NCI-H1105 (cell line): ENCODE measurements at regions not wholly inside any gene's neighbourhood (a gene's known extent, or its start where the extent isn't known, plus 50 kb on each side); places are given as distances from the start of the nearest gene placed in this dataset.
"Not testable (repeated sequence)": the region's sequence is repeated elsewhere in the genome, so short reads cannot be mapped to it uniquely, and the experiment has no call there.

Source experiments
- DNase-seq: peaks from one replicate; lab custom pipeline; 2025; lab: John Stamatoyannopoulos, UW

GRCh38 chr6:67878216-67878615 is 756.9 kb upstream of the ADGRB3 start:
- not testable (repeated sequence) for DNase-seq

- no peak for DNase-seq
These were observed 757.8 kb upstream of the ADGRB3 start for GRCh38 chr6:67877288-67877687.

GRCh38 chr6:67875877-67876383 is 759.2 kb upstream of the ADGRB3 start:
- no peak for DNase-seq

GRCh38 chr6:67870321-67870720 is 764.8 kb upstream of the ADGRB3 start:
- no peak for DNase-seq

GRCh38 chr6:67863346-67863745 is 771.7 kb upstream of the ADGRB3 start:
- DNase-seq, result no peak

- DNase-seq, result no peak
These were observed 781.0 kb upstream of the ADGRB3 start for GRCh38 chr6:67854098-67854497.

- no peak for DNase-seq
These were observed 795.3 kb upstream of the ADGRB3 start for GRCh38 chr6:67839818-67840217.

GRCh38 chr6:67825201-67825895 is 809.7 kb upstream of the ADGRB3 start:
- DNase-seq, result no peak

GRCh38 chr6:67818322-67818721 is 816.8 kb upstream of the ADGRB3 start:
- DNase-seq, result no peak

- DNase-seq, result no peak
These were observed 819.5 kb upstream of the ADGRB3 start for GRCh38 chr6:67815623-67816022.

GRCh38 chr6:67814262-67814661 is 820.8 kb upstream of the ADGRB3 start:
- DNase-seq, result no peak

GRCh38 chr6:67812693-67813092 is 822.4 kb upstream of the ADGRB3 start:
- no peak for DNase-seq

- no peak for DNase-seq
These were observed 823.0 kb upstream of the ADGRB3 start for GRCh38 chr6:67812125-67812524.

- DNase-seq, result no peak
These were observed 823.6 kb upstream of the ADGRB3 start for GRCh38 chr6:67811239-67812037.

- not testable (repeated sequence) for DNase-seq
These were observed 830.3 kb upstream of the ADGRB3 start for GRCh38 chr6:67804808-67805207.

GRCh38 chr6:67802771-67803170 is 832.3 kb upstream of the ADGRB3 start:
- no peak for DNase-seq

- DNase-seq, result no peak
These were observed 842.1 kb upstream of the ADGRB3 start for GRCh38 chr6:67792996-67793395.

- no peak for DNase-seq
These were observed 844.5 kb upstream of the ADGRB3 start for GRCh38 chr6:67790569-67790968.

GRCh38 chr6:67787119-67787518 is 848.0 kb upstream of the ADGRB3 start:
- DNase-seq, result not testable (repeated sequence)

- DNase-seq, result no peak
These were observed 855.2 kb upstream of the ADGRB3 start for GRCh38 chr6:67779876-67780275.

GRCh38 chr6:67775333-67775732 is 859.7 kb upstream of the ADGRB3 start:
- no peak for DNase-seq

GRCh38 chr6:67768972-67769371 is 866.1 kb upstream of the ADGRB3 start:
- DNase-seq, result no peak
